Sigmoid colon (tissue), 6 donors: ENCODE measurements at regions not wholly inside any gene's neighbourhood (a gene's known extent, or its start where the extent isn't known, plus 50 kb on each side); places are given as distances from the start of the nearest gene placed in this dataset.
"Not testable (repeated sequence)": the region's sequence is repeated elsewhere in the genome, so short reads cannot be mapped to it uniquely, and the experiment has no call there.

Experiments
- DNase-seq: peaks from one replicate; pipeline ENCODE4 v3.0.0-alpha.2; 2019
- H3K27ac ChIP-seq, 4 donors: fragments of 200-600 bp; sonication (generic); one replicate each; pipeline ENCODE4 v1.5.1; 2016 to 2019; ENCODE audit warnings: mild to moderate bottlenecking in 1 of 4
- H3K27me3 ChIP-seq, 3 donors: fragments of 200-600 bp; sonication (generic); one replicate each; pipeline ENCODE4 v1.5.1; 2019; ENCODE audit warnings: mild to moderate bottlenecking in 1 of 3
- H3K36me3 ChIP-seq, 4 donors: fragments of 200-600 bp; sonication (generic); one replicate each; pipeline ENCODE4 v1.5.1; 2016 to 2019
- H3K4me1 ChIP-seq, 4 donors: fragments of 200-600 bp; sonication (generic); one replicate each; pipeline ENCODE4 v1.5.1; 2017 to 2019
- H3K4me3 ChIP-seq, 4 donors: fragments of 200-600 bp; sonication (generic); one replicate each; pipeline ENCODE4 v1.5.1; 2017 to 2019; ENCODE audit warnings: mild to moderate bottlenecking in 2 of 4, moderate library complexity in 1 of 4
- H3K9me3 ChIP-seq, 4 donors: fragments of 200-600 bp in 3 of 4; sonication (generic) in 3 of 4; one replicate each; pipeline versions ENCODE4 v1.5.1 to v1.6.1; 2013 to 2019
- CTCF ChIP-seq, 4 experiments: fragments of 450-650 bp in 3 of 4; fragments of 200-600 bp in 1 of 4; IDR thresholded peaks; one replicate each; pipeline ENCODE4 v1.5.1; 2016 to 2019; ENCODE audit warnings: antibody characterized with exemption in 4 of 4, mild to moderate bottlenecking in 3 of 4, moderate library complexity in 2 of 4
- EP300 ChIP-seq, 4 donors: sonication (generic); formaldehyde crosslinking; IDR thresholded peaks; one replicate each; pipeline ENCODE4 v1.6.1; 2017; ENCODE audit warnings: antibody characterized with exemption in 4 of 4
- POLR2A ChIP-seq, 2 donors: fragments of 450-650 bp; IDR thresholded peaks; one replicate each; pipeline ENCODE4 v1.6.1; 2016; ENCODE audit warnings: antibody characterized with exemption in 2 of 2, mild to moderate bottlenecking in 2 of 2, moderate library complexity in 2 of 2
- POLR2AphosphoS5 ChIP-seq, 4 donors: sonication (generic); formaldehyde crosslinking; IDR thresholded peaks; one replicate each; pipeline ENCODE4 v1.6.1; 2017; ENCODE audit warnings: antibody characterized with exemption in 4 of 4
- WGBS, 2 donors: extraction: QIAGEN DNeasy Blood & Tissue Kit; methylation state at CpG; one replicate each; pipeline ENCODE4 v1.1.7; 2013; 5-methylcytosine and 5-hydroxymethylcytosine counted together
- intact Hi-C: fragments of 100-400 bp; cut with DNase I; formaldehyde crosslinking; loops from one replicate; pipeline ENCODE4 v1.15.1; 2023
- donor health status: healthy with polysubstance abuse.
- donor health status: healthy.

DNA sequence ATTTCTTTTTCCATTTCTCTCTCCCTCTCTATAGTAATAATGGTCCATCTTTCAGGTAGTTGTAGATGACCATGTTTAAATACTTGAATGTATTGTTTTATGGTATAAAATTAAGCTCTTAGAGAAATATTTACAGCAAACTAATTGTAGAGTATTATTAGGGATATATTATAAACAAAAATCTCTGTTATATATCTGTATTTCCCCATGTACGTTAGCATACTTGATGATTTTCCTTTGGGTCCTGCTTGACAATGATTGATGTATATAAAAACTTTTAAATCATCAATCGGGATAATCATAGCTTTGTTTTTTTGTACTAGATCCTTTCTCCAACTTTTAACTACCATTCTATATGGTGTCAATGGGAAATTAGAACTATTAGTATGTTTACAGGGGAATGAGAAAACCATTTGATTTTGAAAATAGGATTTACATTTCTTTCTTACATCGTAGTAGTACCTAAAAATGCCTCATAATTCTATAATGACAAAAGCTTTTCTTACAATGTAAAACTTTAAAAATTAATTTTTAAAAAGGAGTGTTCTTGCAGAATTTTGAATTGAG lies 117.5 kb upstream of the CDK13 start:
- no peak for DNase-seq
- Histone ChIP-seq H3K27me3 (peaks cover 0 to 17% (median 6%) of the 10 kb centered on the region in 3 donors), H3K27ac (no peak overlapping the region), H3K36me3 (no peaks in the 10 kb centered on the region), H3K9me3 (no peaks in the 10 kb centered on the region), H3K4me1 (peaks cover 0 to 8% (median 6%) of the 10 kb centered on the region in 4 donors), H3K4me3 (peak overlapping the region in 3 of 4 donors; percentile 48 to 52 (median 49))
- WGBS, 2 donors, result 56 to 67% methylated on average over 3 of the region's 3 CpGs
- intact Hi-C loops, result no loop called here
- TF ChIP-seq POLR2A (IDR thresholded peaks at IDR 0.05) (no peak), EP300 (IDR thresholded peaks at IDR 0.05) (no peak)

- H3K4me1 ChIP-seq, DNase-seq, intact Hi-C loops, H3K36me3 ChIP-seq, H3K9me3 ChIP-seq: not testable (repeated sequence)
- Histone ChIP-seq H3K27ac (peak overlapping the region in 2 of 4 donors; percentile 24 to 26), H3K27me3 (peaks cover 0 to 17% (median 6%) of the 10 kb centered on the region in 3 donors), H3K4me3 (peak overlapping the region; percentile 34 to 52 (median 48))
- WGBS, 2 donors, result 1% methylated on average over 71 of the region's 71 CpGs
Measured at GRCh38 chr7:39833180-39833799, 116.8 kb upstream of the CDK13 start.

DNA sequence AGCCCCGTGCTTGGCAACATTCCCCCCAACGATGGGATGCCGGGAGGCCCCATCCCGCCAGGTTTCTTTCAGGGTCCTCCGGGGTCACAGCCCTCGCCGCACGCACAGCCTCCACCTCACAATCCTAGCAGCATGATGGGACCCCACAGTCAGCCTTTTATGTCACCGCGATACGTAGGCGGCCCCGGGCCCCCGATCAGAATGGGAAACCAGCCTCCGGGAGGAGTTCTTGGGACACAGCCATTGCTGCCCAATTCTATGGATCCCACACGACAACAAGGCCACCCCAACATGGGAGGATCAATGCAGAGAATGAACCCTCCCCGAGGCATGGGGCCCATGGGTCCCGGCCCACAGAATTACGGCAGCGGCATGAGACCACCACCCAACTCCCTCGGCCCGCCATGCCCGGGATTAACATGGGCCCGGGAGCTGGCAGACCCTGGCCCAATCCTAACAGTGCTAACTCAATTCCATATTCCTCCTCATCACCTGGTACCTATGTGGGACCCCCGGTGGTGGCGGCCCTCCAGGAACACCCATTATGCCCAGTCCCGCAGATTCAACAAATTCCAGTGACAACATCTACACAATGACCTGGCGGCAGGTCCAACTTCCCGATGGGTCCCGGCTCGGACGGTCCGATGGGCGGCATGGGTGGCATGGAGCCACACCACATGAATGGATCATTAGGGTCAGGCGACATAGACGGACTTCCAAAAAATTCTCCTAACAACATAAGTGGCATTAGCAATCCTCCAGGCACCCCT lies 116.0 kb upstream of the CDK13 start:
- Histone ChIP-seq H3K27me3 (peaks cover 0 to 17% (median 6%) of the 10 kb centered on the region in 3 donors), H3K4me3 (peak overlapping the region; percentile 34 to 52 (median 48))
- H3K36me3 ChIP-seq, H3K9me3 ChIP-seq, H3K4me1 ChIP-seq, DNase-seq, intact Hi-C loops, H3K27ac ChIP-seq: not testable (repeated sequence)
- 56 to 70% methylated on average over 36 of the region's 36 CpGs for WGBS, 2 donors

DNA sequence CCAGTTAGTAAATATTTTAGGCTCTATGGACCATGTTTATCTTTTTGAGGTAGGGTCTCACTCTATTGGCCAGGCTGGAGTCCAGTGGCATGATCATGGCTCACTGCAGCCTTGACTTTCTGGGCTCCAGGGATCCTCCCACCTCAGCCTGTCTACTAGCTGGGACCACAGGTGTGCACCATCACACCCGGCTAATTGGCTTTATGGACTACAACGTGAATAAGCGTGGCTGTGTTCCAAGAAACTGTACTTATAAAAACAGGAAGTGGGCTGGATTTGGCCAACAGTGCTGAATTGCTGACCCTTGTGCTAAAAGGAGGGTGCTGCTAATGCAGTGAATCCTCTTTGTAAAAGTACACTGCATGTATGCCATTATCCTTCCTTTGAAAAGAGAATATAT lies 111.7 kb upstream of the CDK13 start:
- TF ChIP-seq EP300 (IDR thresholded peaks at IDR 0.05) (no peak), POLR2A (IDR thresholded peaks at IDR 0.05) (no peak), CTCF (IDR thresholded peaks at IDR 0.05) (no peak), POLR2AphosphoS5 (IDR thresholded peaks at IDR 0.05) (no peak)
- H3K36me3 ChIP-seq, result no peaks in the 10 kb centered on the region
- H3K27me3 ChIP-seq, result peaks cover 0 to 11% (median 6%) of the 10 kb centered on the region in 3 donors
- H3K4me3 ChIP-seq, result no peak overlapping the region
- no peak overlapping the region for H3K27ac ChIP-seq
- no peaks in the 10 kb centered on the region for H3K9me3 ChIP-seq
- 2 to 19% methylated on average over 3 of the region's 3 CpGs for WGBS, 2 donors
- DNase-seq, result peak; percentile 76
- intact Hi-C loops, result no loop called here
- peaks cover 0 to 6% (median 5%) of the 10 kb centered on the region in 4 donors for H3K4me1 ChIP-seq

- intact Hi-C loops, result no loop called here
- no peaks in the 10 kb centered on the region for H3K36me3 ChIP-seq
- no peak for DNase-seq
- H3K9me3 ChIP-seq, result no peaks in the 10 kb centered on the region
- H3K4me1 ChIP-seq, result no peaks in the 10 kb centered on the region
- H3K27me3 ChIP-seq, result no peaks in the 10 kb centered on the region
- H3K4me3 ChIP-seq, result no peak overlapping the region
- WGBS, 2 donors, result 76 to 78% methylated on average over 2 of the region's 2 CpGs
- TF ChIP-seq POLR2AphosphoS5 (IDR thresholded peaks at IDR 0.05) (no peak), EP300 (IDR thresholded peaks at IDR 0.05) (no peak), POLR2A (IDR thresholded peaks at IDR 0.05) (no peak), CTCF (IDR thresholded peaks at IDR 0.05) (no peak)
- H3K27ac ChIP-seq, result no peak overlapping the region
Measured at GRCh38 chr7:39845006-39845405, 105.0 kb upstream of the CDK13 start.

DNA sequence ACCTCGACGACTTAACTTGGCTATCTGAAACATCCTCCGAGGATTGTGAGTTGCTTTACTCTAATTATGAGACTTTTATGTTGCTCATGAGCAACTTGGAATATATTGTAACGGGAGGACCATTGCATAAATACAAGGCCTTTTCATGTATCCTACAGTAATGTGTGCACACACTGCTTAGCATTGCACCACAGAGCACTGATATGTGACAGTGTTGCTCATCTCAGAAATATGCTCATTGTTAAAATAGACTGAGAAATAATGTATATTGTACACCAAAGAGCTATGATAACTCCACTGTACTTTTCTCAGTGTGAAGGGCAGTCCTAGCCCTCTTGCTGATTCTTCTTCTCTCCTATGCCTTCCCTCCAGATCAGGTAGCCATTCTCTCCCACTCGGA lies 102.8 kb upstream of the CDK13 start:
- Histone ChIP-seq H3K9me3 (no peaks in the 10 kb centered on the region), H3K27me3 (peaks cover 0 to 11% (median 0%) of the 10 kb centered on the region in 3 donors), H3K36me3 (no peaks in the 10 kb centered on the region), H3K4me1 (no peaks in the 10 kb centered on the region), H3K4me3 (no peak overlapping the region), H3K27ac (no peak overlapping the region)
- DNase-seq, result no peak
- 82 to 87% methylated on average over 5 of the region's 5 CpGs for WGBS, 2 donors
- TF ChIP-seq EP300 (IDR thresholded peaks at IDR 0.05) (no peak), CTCF (IDR thresholded peaks at IDR 0.05) (no peak), POLR2AphosphoS5 (IDR thresholded peaks at IDR 0.05) (no peak), POLR2A (IDR thresholded peaks at IDR 0.05) (no peak)
- intact Hi-C loops, result no loop called here
